BJ (cell line): ENCODE measurements at regions not wholly inside any gene's neighbourhood (a gene's known extent, or its start where the extent isn't known, plus 50 kb on each side); places are given as distances from the start of the nearest gene placed in this dataset.
"Not testable (repeated sequence)": the region's sequence is repeated elsewhere in the genome, so short reads cannot be mapped to it uniquely, and the experiment has no call there.

Source experiments
- CTCF ChIA-PET: fragments of 350-600 bp; formaldehyde crosslinking; extraction: SDS; loops from one replicate; lab custom pipeline; 2021; ENCODE audit warnings: antibody characterized with exemption, inconsistent platforms; lab: Yijun Ruan, JAX
- POLR2A ChIA-PET: fragments of 300-600 bp; sonication (Branson Sonifier 250); formaldehyde crosslinking; extraction: SDS; loops from one replicate; lab custom pipeline; 2021; ENCODE audit warnings: antibody characterized with exemption; lab: Charles Lee
- DNase-seq: peaks from one replicate; pipeline ENCODE4 v3.0.0-alpha.2; 2011; ENCODE audit warnings: low read depth
- H3K27me3 ChIP-seq: 2 replicates; pipeline ENCODE4 v1.6.0; 2011; ENCODE audit warnings: low read length; ENCODE audit not compliant: control insufficient read depth, insufficient read depth
- H3K36me3 ChIP-seq: 2 replicates; pipeline ENCODE4 v1.5.1; 2011; ENCODE audit warnings: low read length; ENCODE audit not compliant: control insufficient read depth, insufficient read depth
- H3K4me3 ChIP-seq: 2 replicates; pipeline ENCODE4 v1.5.1; 2011; ENCODE audit warnings: low read depth, mild to moderate bottlenecking, control low read depth, low read length
- CTCF ChIP-seq: IDR thresholded peaks from 2 replicates; pipeline ENCODE4 v1.5.1; 2011; ENCODE audit warnings: low read depth, mild to moderate bottlenecking, control low read depth, inconsistent platforms, low read length, moderate library complexity; ENCODE audit not compliant: insufficient read depth

GRCh38 chr2:11080253-11081115 lies 74.8 kb upstream of the SLC66A3 start:
- DNase-seq = no peak
- TF ChIP-seq CTCF = no peak
- Histone ChIP-seq H3K27me3 (no peaks in the 10 kb centered on the region), H3K36me3 (no peaks in the 10 kb centered on the region), H3K4me3 (no peak overlapping the region)
- ChIA-PET POLR2A (no interaction called here), CTCF (no interaction called here)

DNA sequence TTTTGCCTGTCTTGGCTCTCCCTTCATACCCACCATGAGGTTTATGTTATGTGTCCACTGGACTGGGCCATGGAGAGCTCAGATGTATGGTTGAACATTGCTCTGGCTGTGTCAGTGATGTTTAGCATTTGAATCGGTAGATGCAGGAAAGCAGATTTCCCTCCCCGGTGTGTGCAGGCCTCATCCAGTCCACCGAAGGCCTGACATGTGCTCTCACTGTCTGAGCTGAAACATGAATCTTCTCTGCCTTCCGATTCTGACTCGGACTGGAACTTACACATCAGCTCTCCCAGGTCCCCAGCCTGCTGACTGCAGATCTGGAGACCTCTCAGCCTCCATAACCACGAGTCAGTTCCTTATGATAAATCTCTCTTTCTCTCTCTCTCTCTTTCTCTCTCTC lies 72.4 kb upstream of the SLC66A3 start:
- POLR2A ChIA-PET = no interaction called here
- CTCF ChIA-PET = no interaction called here
- no peak for TF ChIP-seq CTCF
- DNase-seq = no peak
- Histone ChIP-seq H3K27me3 (no peaks in the 10 kb centered on the region), H3K4me3 (no peak overlapping the region), H3K36me3 (no peaks in the 10 kb centered on the region)

DNA sequence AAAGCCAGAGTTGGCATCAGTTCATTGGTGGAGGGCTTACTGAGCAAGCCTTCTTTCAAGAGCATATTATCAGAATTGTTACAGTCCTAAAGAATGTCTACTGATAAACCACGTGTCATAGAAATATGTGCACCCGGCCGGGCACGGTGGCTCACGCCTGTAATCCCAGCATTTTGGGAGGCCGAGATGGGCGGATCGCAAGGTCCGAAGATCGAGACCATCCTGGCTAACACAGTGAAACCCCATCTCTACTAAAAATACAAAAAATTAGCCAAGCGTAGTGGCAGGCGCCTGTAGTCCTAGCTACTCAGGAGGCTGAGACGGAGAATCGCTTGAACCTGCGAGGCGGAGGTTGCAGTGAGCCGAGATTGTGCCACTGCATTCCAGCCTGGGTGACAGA lies 66.4 kb upstream of the SLC66A3 start:
- CTCF ChIA-PET = interaction anchor here (0.8 to 1.3 kb wide), 3 partner anchors 13 to 283 kb away, joined by 3 to 4 read pairs (median 3); no protein-coding TSS in a partner anchor
- POLR2A ChIA-PET, DNase-seq, H3K27me3 ChIP-seq, H3K4me3 ChIP-seq, H3K36me3 ChIP-seq: not testable (repeated sequence)

- POLR2A ChIA-PET = no interaction called here
- TF ChIP-seq CTCF = no peak
- CTCF ChIA-PET = no interaction called here
- Histone ChIP-seq H3K27me3 (no peaks in the 10 kb centered on the region), H3K4me3 (no peak overlapping the region), H3K36me3 (no peaks in the 10 kb centered on the region)
- no peak for DNase-seq
Observed at GRCh38 chr2:11090187-11090586, 65.1 kb upstream of the SLC66A3 start.

- Histone ChIP-seq H3K27me3 (no peaks in the 10 kb centered on the region; the same call in 1 of the 2 replicates), H3K4me3 (no peak overlapping the region), H3K36me3 (no peaks in the 10 kb centered on the region)
- ChIA-PET CTCF (interaction anchor here (1.4 kb wide), 1 partner anchor 14 kb away, joined by 3 read pairs; no protein-coding TSS in a partner anchor), POLR2A (no interaction called here)
- no peak for TF ChIP-seq CTCF
- DNase-seq = no peak
Observed at GRCh38 chr2:11092701-11093335, 62.4 kb upstream of the SLC66A3 start.
